ENCODE measurements at regions not wholly inside any gene's neighbourhood (a gene's known extent, or its start where the extent isn't known, plus 50 kb on each side); places are given as distances from the start of the nearest gene placed in this dataset.
"Not testable (repeated sequence)": the region's sequence is repeated elsewhere in the genome, so short reads cannot be mapped to it uniquely, and the experiment has no call there.

- TF ChIP-seq CTCF, POLR2AphosphoS5 (IDR thresholded peaks at IDR 0.05): not testable (repeated sequence)
Observed at GRCh38 chr11:49373385-49373784, 165.0 kb upstream of the FOLH1 start.

Data from gastroesophageal sphincter (tissue), 3 donors.